K562 (cell line): ENCODE measurements at regions not wholly inside any gene's neighbourhood (a gene's known extent, or its start where the extent isn't known, plus 50 kb on each side); places are given as distances from the start of the nearest gene placed in this dataset.

Experiments used
- ZC3H4 ChIP-seq: sonication (generic); formaldehyde crosslinking; IDR thresholded peaks from 2 replicates; pipeline ENCODE4 v1.9.0; 2021; ENCODE audit warnings: missing genetic modification reagents, borderline replicate concordance
- TF ChIP-seq, protein P1 (sequence below): fragments of 250-450 bp; sonication (Bioruptor Pico); IDR thresholded peaks from 2 replicates; pipeline ENCODE4 v1.8.0; 2021; ENCODE audit warnings: borderline replicate concordance, mild to moderate bottlenecking, moderate library complexity; ENCODE audit not compliant: poor library complexity, severe bottlenecking

DNA sequence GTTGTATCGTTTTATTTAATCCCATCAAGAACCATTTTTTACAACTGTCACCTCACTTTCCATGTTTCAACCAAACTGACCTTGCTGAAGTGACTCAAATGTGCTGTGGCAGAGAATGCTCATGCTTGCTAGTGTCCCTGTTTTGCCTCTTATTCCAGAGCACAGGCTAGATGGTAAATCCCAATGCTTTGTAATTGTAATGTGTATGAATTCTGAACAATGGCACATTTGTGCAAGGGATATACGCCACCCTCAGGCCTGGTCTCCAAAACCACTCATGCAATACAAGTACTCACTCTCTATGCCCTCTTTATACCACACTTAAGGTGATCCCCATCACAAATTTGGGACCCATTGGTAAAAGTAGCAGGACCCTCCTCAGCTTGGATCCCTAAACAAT, 313.6 kb downstream of the HHIPL2 start:
- TF ChIP-seq ZC3H4 (CRISPR knock-in tag): no peak
- TF ChIP-seq, protein P1, sequence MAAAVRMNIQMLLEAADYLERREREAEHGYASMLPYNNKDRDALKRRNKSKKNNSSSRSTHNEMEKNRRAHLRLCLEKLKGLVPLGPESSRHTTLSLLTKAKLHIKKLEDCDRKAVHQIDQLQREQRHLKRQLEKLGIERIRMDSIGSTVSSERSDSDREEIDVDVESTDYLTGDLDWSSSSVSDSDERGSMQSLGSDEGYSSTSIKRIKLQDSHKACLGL (CRISPR knock-in tag): no peak
